GM06990 (cell line): ENCODE measurements at regions not wholly inside any gene's neighbourhood (a gene's known extent, or its start where the extent isn't known, plus 50 kb on each side); places are given as distances from the start of the nearest gene placed in this dataset.

ENCODE experiments used
- DNase-seq: peaks from one replicate; pipeline ENCODE4 v3.0.0-alpha.2; 2011; ENCODE audit not compliant: insufficient read length; ENCODE audit errors: extremely low read depth
- H3K27me3 ChIP-seq: replicated peaks from 2 replicates; pipeline ENCODE4 v1.6.0; 2011; ENCODE audit warnings: low read length; ENCODE audit not compliant: control insufficient read depth, insufficient read depth
- H3K36me3 ChIP-seq: 2 replicates; pipeline ENCODE4 v1.5.1; 2011; ENCODE audit warnings: low read length; ENCODE audit not compliant: control insufficient read depth, insufficient read depth
- H3K4me3 ChIP-seq: replicated peaks from 2 replicates; pipeline ENCODE4 v1.5.1; 2011; ENCODE audit warnings: low read depth, mild to moderate bottlenecking, control low read depth, low read length
- TF ChIP-seq, protein P1 (sequence below): IDR thresholded peaks from 2 replicates; pipeline ENCODE4 v1.5.1; 2011; ENCODE audit warnings: low read length, control low read depth, mild to moderate bottlenecking, inconsistent platforms; ENCODE audit not compliant: insufficient read depth, poor library complexity, severe bottlenecking

- DNase-seq, result no peak
Observed at GRCh38 chr2:12616456-12617156, 100.1 kb upstream of the TRIB2 start.

DNA sequence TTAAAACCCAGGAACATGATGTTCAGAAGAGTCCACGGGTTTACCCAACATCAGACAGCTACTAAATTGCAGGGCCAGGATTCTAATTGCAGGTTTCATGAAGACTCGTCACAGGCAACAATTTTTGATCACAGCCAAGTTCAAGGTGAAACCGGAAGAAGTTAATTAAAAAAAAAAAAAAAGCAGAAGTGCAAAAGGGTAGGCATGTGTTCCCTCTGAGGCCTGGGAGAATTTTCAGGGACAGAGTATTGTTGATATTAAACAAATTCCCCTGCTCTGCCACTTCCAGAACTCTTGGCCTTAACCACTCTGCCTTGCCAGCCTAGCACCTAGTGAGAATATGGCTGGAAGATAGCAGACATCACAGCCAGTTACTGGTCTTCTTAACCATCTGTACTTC is 99.4 kb upstream of the TRIB2 start:
- TF ChIP-seq, protein P1, sequence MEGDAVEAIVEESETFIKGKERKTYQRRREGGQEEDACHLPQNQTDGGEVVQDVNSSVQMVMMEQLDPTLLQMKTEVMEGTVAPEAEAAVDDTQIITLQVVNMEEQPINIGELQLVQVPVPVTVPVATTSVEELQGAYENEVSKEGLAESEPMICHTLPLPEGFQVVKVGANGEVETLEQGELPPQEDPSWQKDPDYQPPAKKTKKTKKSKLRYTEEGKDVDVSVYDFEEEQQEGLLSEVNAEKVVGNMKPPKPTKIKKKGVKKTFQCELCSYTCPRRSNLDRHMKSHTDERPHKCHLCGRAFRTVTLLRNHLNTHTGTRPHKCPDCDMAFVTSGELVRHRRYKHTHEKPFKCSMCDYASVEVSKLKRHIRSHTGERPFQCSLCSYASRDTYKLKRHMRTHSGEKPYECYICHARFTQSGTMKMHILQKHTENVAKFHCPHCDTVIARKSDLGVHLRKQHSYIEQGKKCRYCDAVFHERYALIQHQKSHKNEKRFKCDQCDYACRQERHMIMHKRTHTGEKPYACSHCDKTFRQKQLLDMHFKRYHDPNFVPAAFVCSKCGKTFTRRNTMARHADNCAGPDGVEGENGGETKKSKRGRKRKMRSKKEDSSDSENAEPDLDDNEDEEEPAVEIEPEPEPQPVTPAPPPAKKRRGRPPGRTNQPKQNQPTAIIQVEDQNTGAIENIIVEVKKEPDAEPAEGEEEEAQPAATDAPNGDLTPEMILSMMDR, result no peak
- no peaks in the 10 kb centered on the region for H3K36me3 ChIP-seq
- no peak for DNase-seq
- no peak overlapping the region for H3K4me3 ChIP-seq
- no peaks in the 10 kb centered on the region; the same call in 1 of the 2 replicates for H3K27me3 ChIP-seq

More at GRCh38 chr2:12616456-12617156, 100.1 kb upstream of the TRIB2 start:
- no peaks in the 10 kb centered on the region for H3K36me3 ChIP-seq
- no peaks in the 10 kb centered on the region; the same call in 1 of the 2 replicates for H3K27me3 ChIP-seq
- no peak overlapping the region for H3K4me3 ChIP-seq
- TF ChIP-seq, protein P1, result no peak

- no peak overlapping the region for H3K4me3 ChIP-seq
- H3K36me3 ChIP-seq, result no peaks in the 10 kb centered on the region
- TF ChIP-seq, protein P1, result no peak
- DNase-seq, result no peak
- no peaks in the 10 kb centered on the region; the same call in 1 of the 2 replicates for H3K27me3 ChIP-seq
Observed at GRCh38 chr2:12617853-12618252, 98.9 kb upstream of the TRIB2 start.

- no peaks in the 10 kb centered on the region for H3K36me3 ChIP-seq
- no peaks in the 10 kb centered on the region; the same call in 1 of the 2 replicates for H3K27me3 ChIP-seq
- TF ChIP-seq, protein P1, result no peak
- no peak overlapping the region for H3K4me3 ChIP-seq
- DNase-seq, result no peak
Observed at GRCh38 chr2:12618576-12618975, 98.2 kb upstream of the TRIB2 start.

DNA sequence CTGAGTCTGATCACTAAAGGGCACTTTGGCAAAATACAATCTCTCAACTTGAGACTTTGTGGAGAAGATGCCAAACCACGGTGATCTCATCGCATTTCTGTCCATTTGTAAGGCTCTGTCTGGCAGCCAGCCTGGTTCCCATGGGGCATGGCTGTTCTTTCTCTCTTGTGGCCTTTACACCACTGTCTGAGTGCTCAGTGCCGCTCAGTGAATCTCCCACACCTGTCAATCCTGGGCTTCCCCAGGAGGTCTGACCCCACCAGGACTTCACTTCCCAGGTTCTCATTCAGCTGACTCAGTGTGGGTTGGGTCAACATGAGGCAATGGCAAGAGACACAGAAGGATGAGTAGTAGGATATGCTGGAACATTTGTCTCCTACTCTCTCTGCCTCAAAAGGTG is 96.8 kb upstream of the TRIB2 start:
- TF ChIP-seq, protein P1, result no peak
- Histone ChIP-seq H3K4me3 (no peak overlapping the region), H3K27me3 (no peaks in the 10 kb centered on the region; the same call in 1 of the 2 replicates), H3K36me3 (no peaks in the 10 kb centered on the region)
- no peak for DNase-seq
